ENCODE measurements at regions not wholly inside any gene's neighbourhood (a gene's known extent, or its start where the extent isn't known, plus 50 kb on each side); places are given as distances from the start of the nearest gene placed in this dataset.
"Not testable (repeated sequence)": the region's sequence is repeated elsewhere in the genome, so short reads cannot be mapped to it uniquely, and the experiment has no call there.

DNA sequence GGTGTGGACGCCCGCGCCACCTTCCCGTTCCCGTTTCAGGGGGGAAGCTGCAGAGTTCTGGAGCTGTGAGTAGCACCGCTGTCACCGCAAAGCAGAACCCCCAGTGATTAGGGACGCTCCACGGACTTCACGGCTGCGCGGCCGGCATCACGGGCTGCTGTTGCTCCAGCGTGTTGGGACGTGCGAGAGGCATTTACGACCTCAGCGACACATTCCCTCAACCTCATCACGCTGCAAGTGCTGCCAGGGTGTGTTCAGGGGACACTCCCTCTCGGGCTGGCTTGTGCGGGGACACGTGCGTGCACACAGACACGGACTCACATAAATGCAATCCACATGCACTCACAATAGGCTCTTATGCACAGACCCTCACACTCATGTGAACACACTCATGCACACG is 187.9 kb downstream of the NPIPB11 start:
- not testable (repeated sequence) for DNase-seq (ENCODE audit: low spot score)

DNA sequence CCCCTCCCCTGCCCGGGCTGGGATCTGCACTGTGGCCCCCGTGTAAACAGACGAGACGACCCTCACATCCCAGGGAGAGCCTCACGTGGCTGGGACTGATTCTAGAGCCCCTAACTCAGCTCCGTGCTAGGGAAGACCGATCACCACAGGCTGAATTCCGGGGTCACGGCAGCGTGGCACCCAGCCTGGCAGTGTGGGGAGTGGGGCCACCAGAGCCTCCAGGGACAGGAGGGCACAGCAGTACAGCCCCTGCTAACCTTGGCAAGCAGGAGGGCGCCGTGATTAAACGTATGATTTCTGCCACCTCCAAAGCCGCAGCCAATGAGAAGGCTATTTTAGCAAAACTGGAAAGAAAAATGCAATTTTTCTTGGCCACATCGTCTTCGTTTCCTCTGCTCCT is 188.3 kb downstream of the NPIPB11 start:
- not testable (repeated sequence) for DNase-seq (ENCODE audit: low spot score)

- not testable (repeated sequence) for DNase-seq (ENCODE audit: low spot score)
These were observed 188.8 kb downstream of the NPIPB11 start for GRCh38 chr16:29217752-29218126.

GRCh38 chr16:29217104-29217751 is 189.3 kb downstream of the NPIPB11 start:
- not testable (repeated sequence) for DNase-seq (ENCODE audit: low spot score)

- not testable (repeated sequence) for DNase-seq (ENCODE audit: low spot score)
These were observed 192.7 kb downstream of the NPIPB11 start for GRCh38 chr16:29213770-29214169.

DNA sequence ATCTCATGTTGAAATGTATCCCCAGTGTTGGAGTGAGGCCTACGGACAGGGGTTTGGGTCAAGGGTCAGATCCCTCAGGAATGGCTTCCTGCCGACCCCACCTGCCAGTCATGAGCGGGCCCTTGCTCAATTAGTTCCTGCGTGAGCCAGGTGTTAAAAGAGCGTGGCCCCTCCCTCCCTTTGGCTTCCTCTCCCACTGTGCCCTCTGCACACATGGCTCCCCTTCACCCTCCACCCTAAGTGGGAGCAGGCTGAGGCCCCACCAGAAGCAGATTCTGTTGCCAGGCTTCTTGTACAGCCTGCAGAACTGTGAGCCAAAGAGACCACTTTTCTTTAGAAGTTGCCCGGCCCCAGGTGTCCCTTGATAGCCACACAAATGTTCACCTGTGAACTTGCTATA is 193.3 kb downstream of the NPIPB11 start:
- DNase-seq (ENCODE audit: low spot score): not testable (repeated sequence)

- not testable (repeated sequence) for DNase-seq (ENCODE audit: low spot score)
These were observed 194.2 kb downstream of the NPIPB11 start for GRCh38 chr16:29212084-29213027.

- not testable (repeated sequence) for DNase-seq (ENCODE audit: low spot score)
These were observed 195.1 kb downstream of the NPIPB11 start for GRCh38 chr16:29211456-29211855.

DNA sequence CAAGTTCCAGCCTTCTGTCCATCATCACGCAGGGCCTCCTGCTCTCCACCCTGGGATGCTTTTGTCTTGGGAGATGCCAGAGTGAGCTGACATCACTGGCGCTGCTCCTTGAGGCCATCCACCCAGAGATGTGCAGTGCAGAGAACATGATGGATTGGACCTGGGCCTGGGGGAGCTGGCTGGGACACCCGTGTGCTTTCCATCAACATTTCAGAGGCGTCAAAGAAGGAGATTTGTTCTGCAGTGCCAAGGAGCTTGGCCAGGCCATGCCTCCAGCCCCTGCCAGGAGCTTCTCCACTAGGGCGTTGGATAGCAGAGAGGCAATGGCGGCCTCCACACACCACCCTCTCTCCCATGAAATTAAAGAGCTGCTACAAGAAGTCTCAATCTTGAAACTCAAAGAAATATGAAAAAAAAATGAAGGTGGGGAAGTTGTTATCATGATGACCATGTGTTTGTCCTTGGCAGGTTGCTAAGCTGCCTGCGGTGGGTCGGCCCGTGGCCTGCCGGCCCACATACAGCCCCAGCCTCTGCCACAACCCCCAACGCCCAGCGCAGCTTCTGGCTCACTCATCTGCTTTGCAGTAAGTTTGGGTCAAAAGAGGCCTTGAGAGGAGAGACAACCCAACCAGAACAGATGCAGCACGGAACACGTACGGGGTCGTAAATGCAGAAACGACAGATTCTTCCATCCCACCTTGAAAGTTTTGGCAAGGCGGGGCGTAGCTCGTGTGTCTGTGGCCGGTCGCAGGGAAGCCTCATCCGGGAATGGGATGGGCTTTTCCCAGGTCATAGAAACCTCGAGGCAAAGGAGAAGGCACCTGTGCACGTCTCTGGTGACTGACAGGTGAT is 196.0 kb downstream of the NPIPB11 start:
- DNase-seq (ENCODE audit: low spot score): not testable (repeated sequence)

DNA sequence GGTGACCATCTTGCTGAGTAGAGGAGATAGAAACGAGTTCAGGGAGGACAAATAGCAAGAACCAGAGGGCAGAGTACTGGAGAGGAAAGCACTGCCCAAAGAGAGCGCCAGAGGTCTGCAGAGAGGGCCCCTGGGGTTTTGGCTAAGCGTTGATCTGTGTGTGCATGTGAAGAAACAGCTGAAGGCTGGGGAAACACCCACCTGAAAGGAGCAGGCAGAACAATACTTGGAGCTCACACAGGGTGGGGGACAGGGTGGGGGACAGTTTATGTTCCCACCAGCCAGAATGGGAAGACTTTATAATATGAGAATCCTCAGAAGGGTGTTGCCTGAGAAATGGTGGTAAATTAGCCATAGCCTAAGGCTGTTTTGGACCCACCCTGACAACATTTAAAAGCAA is 200.4 kb downstream of the NPIPB11 start:
- DNase-seq (ENCODE audit: low spot score): not testable (repeated sequence)

- DNase-seq (ENCODE audit: low spot score): not testable (repeated sequence)
These were observed 201.4 kb downstream of the NPIPB11 start for GRCh38 chr16:29205151-29205550.

GRCh38 chr16:29204806-29205135 is 201.7 kb downstream of the NPIPB11 start:
- no peak for DNase-seq (ENCODE audit: low spot score)

- DNase-seq (ENCODE audit: low spot score): not testable (repeated sequence)
These were observed 202.3 kb downstream of the NPIPB11 start for GRCh38 chr16:29203933-29204805.

- not testable (repeated sequence) for DNase-seq (ENCODE audit: low spot score)
These were observed 203.2 kb downstream of the NPIPB11 start for GRCh38 chr16:29203046-29203932.

GRCh38 chr16:29202642-29203041 is 203.9 kb downstream of the NPIPB11 start:
- DNase-seq (ENCODE audit: low spot score): not testable (repeated sequence)

GRCh38 chr16:29202025-29202632 is 204.4 kb downstream of the NPIPB11 start:
- DNase-seq (ENCODE audit: low spot score): not testable (repeated sequence)

- not testable (repeated sequence) for DNase-seq (ENCODE audit: low spot score)
These were observed 205.1 kb downstream of the NPIPB11 start for GRCh38 chr16:29201296-29202024.

- not testable (repeated sequence) for DNase-seq (ENCODE audit: low spot score)
These were observed 205.8 kb downstream of the NPIPB11 start for GRCh38 chr16:29200681-29201080.

- DNase-seq (ENCODE audit: low spot score): not testable (repeated sequence)
These were observed 206.3 kb downstream of the NPIPB11 start for GRCh38 chr16:29200135-29200601.

Measured in CD4-positive, alpha-beta T cell treated with Interleukin-2 at 100 ng/mL for 4 hours (primary cell).